H1 (cell line): ENCODE measurements at regions not wholly inside any gene's neighbourhood (a gene's known extent, or its start where the extent isn't known, plus 50 kb on each side); places are given as distances from the start of the nearest gene placed in this dataset.

ENCODE experiments used
- CTCF ChIA-PET: fragments of 300-600 bp; sonication (Branson Sonifier 250); formaldehyde crosslinking; loops from one replicate; lab custom pipeline; 2021; ENCODE audit not compliant: partially characterized antibody; lab: Charles Lee
- POLR2A ChIA-PET: fragments of 300-600 bp; sonication (Branson Sonifier 250); formaldehyde crosslinking; loops from one replicate; lab custom pipeline; 2021; ENCODE audit warnings: inconsistent platforms; ENCODE audit not compliant: partially characterized antibody; lab: Charles Lee
- DNase-seq, 2 experiments: peaks; one replicate each; pipeline versions ENCODE4 v3.0.0 to v3.0.0-alpha.2; 2010 to 2022; ENCODE audit warnings: low spot score in 2 of 2, low read depth in 1 of 2, mixed read lengths in 1 of 2
- FAIRE-seq: peaks from 2 replicates; lab custom pipeline; 2011; peaks lifted over from hg19 to GRCh38; lab: Jason Lieb, UNC
- H2AFZ ChIP-seq: 2 replicates; pipeline ENCODE4 v1.8.1; 2012; ENCODE audit warnings: low read length, inconsistent platforms
- H2AK5ac ChIP-seq: 2 replicates; pipeline ENCODE4 v1.6.1; 2013; ENCODE audit warnings: low read depth, low read length
- H2BK120ac ChIP-seq: replicated peaks from 2 replicates; pipeline ENCODE3; 2013; ENCODE audit warnings: low read depth, low read length, inconsistent platforms
- H2BK12ac ChIP-seq: 2 replicates; pipeline ENCODE4 v1.6.1; 2013; ENCODE audit warnings: low read depth, low read length
- H2BK15ac ChIP-seq: 2 replicates; pipeline ENCODE4 v1.6.1; 2013; ENCODE audit warnings: low read length
- H2BK20ac ChIP-seq: 2 replicates; pipeline ENCODE4 v1.6.1; 2013; ENCODE audit warnings: low read length
- H2BK5ac ChIP-seq: 2 replicates; pipeline ENCODE4 v1.6.1; 2013; ENCODE audit warnings: low read depth, low read length
- H3K14ac ChIP-seq: 2 replicates; pipeline ENCODE4 v1.6.1; 2013; ENCODE audit warnings: inconsistent platforms; ENCODE audit not compliant: insufficient read length
- H3K18ac ChIP-seq: 2 replicates; pipeline ENCODE4 v1.6.1; 2013; ENCODE audit warnings: low read length; ENCODE audit errors: extremely low read depth
- H3K23ac ChIP-seq: 2 replicates; pipeline ENCODE4 v1.6.1; 2013; ENCODE audit warnings: inconsistent platforms; ENCODE audit not compliant: insufficient read length
- H3K23me2 ChIP-seq: 2 replicates; pipeline ENCODE4 v1.6.1; 2013; ENCODE audit warnings: low read depth, low read length
- H3K27ac ChIP-seq: 2 replicates; pipeline ENCODE4 v1.6.1; 2011; ENCODE audit warnings: low read depth, low read length, inconsistent platforms
- H3K27me3 ChIP-seq, 4 experiments: replicated peaks in 1 of 4; 1 replicate in 1 of 4; 2 replicates in 3 of 4; pipeline versions ENCODE4 v1.6.1 to v1.8.1; 2011 to 2013; ENCODE audit warnings: low read length in 3 of 4, mild to moderate bottlenecking in 3 of 4, inconsistent platforms in 2 of 4, mixed read lengths in 2 of 4, moderate library complexity in 1 of 4; ENCODE audit not compliant: control insufficient read depth in 3 of 4, insufficient read depth in 3 of 4; ENCODE audit errors: extremely low read depth in 1 of 4
- H3K36me3 ChIP-seq, 4 experiments: 2 replicates each; pipeline versions ENCODE4 v1.6.1 to v1.8.1; 2011 to 2013; ENCODE audit warnings: mild to moderate bottlenecking in 4 of 4, low read length in 3 of 4, moderate library complexity in 2 of 4, control low read depth in 1 of 4, inconsistent platforms in 1 of 4; ENCODE audit not compliant: insufficient read depth in 4 of 4, control insufficient read depth in 2 of 4
- H3K4ac ChIP-seq: replicated peaks from 2 replicates; pipeline ENCODE3; 2013; ENCODE audit warnings: low read length, low read depth, mixed read lengths, inconsistent platforms; ENCODE audit not compliant: insufficient read length
- H3K4me1 ChIP-seq, 4 experiments: replicated peaks in 1 of 4; 1 replicate in 1 of 4; 2 replicates in 3 of 4; pipeline versions ENCODE4 v1.6.1 to v1.8.1; 2011 to 2013; ENCODE audit warnings: low read length in 3 of 4, inconsistent platforms in 2 of 4, mixed read lengths in 1 of 4; ENCODE audit not compliant: insufficient read depth in 4 of 4, control insufficient read depth in 3 of 4
- H3K4me2 ChIP-seq, 2 experiments: 2 replicates each; pipeline versions ENCODE4 v1.6.1 to v1.8.1; 2011 to 2013; ENCODE audit warnings: low read depth in 2 of 2, low read length in 2 of 2, control low read depth in 1 of 2, inconsistent platforms in 1 of 2, mild to moderate bottlenecking in 1 of 2; ENCODE audit not compliant: insufficient read depth in 1 of 2
- H3K4me3 ChIP-seq, 4 experiments: fragments of 200-600, 300-600 bp in 1 of 4; sonication (generic), shearing (Covaris generic), sonication (Bioruptor Twin) in 1 of 4; 2 replicates each; pipeline versions ENCODE4 v1.5.1 to v1.8.1; 2011 to 2016; ENCODE audit warnings: low read length in 4 of 4, low read depth in 3 of 4, control low read depth in 2 of 4, inconsistent platforms in 2 of 4, mild to moderate bottlenecking in 2 of 4, mixed read lengths in 1 of 4, moderate library complexity in 1 of 4; ENCODE audit not compliant: insufficient read depth in 2 of 4; ENCODE audit errors: extremely low read depth in 1 of 4
- H3K56ac ChIP-seq: replicated peaks from 2 replicates; pipeline ENCODE3; 2013; ENCODE audit warnings: low read depth, mild to moderate bottlenecking, mixed read lengths, low read length, inconsistent platforms; ENCODE audit not compliant: insufficient read length
- H3K79me1 ChIP-seq: 2 replicates; pipeline ENCODE4 v1.6.1; 2013; ENCODE audit warnings: low read depth, low read length, control low read depth
- H3K79me2 ChIP-seq, 2 experiments: 2 replicates each; pipeline versions ENCODE4 v1.6.1 to v1.8.1; 2012 to 2013; ENCODE audit warnings: low read length in 2 of 2, mild to moderate bottlenecking in 2 of 2, inconsistent platforms in 1 of 2; ENCODE audit not compliant: insufficient read depth in 2 of 2, control insufficient read depth in 1 of 2
- H3K9ac ChIP-seq, 4 experiments: replicated peaks in 1 of 4; 1 replicate in 1 of 4; 2 replicates in 3 of 4; pipeline versions ENCODE4 v1.6.1 to v1.8.1; 2011 to 2013; ENCODE audit warnings: low read depth in 3 of 4, low read length in 3 of 4, control low read depth in 2 of 4, mild to moderate bottlenecking in 2 of 4, moderate library complexity in 2 of 4, inconsistent platforms in 1 of 4; ENCODE audit errors: extremely low read depth in 1 of 4
- H3K9me3 ChIP-seq, 2 experiments: 2 replicates each; pipeline versions ENCODE4 v1.6.1 to v1.8.1; 2012 to 2013; ENCODE audit warnings: mild to moderate bottlenecking in 2 of 2, moderate library complexity in 2 of 2, control low read depth in 1 of 2, inconsistent platforms in 1 of 2, low read depth in 1 of 2, low read length in 1 of 2, mixed read lengths in 1 of 2; ENCODE audit not compliant: insufficient read depth in 2 of 2
- H4K20me1 ChIP-seq, 2 experiments: replicated peaks in 1 of 2; 2 replicates each; pipeline versions ENCODE3 to v1.8.1; 2011 to 2013; ENCODE audit warnings: inconsistent platforms in 2 of 2, low read length in 2 of 2, mild to moderate bottlenecking in 1 of 2; ENCODE audit not compliant: insufficient read depth in 2 of 2, control insufficient read depth in 1 of 2
- H4K5ac ChIP-seq: 2 replicates; pipeline ENCODE4 v1.6.1; 2013; ENCODE audit warnings: low read length, low read depth, mixed read lengths, inconsistent platforms; ENCODE audit not compliant: insufficient read length
- H4K8ac ChIP-seq: 2 replicates; pipeline ENCODE4 v1.8.0; 2013; ENCODE audit warnings: mild to moderate bottlenecking, moderate library complexity, low read length, inconsistent platforms; ENCODE audit not compliant: insufficient read depth; ENCODE audit errors: extremely low read depth
- H4K91ac ChIP-seq: replicated peaks from 2 replicates; pipeline ENCODE3; 2013; ENCODE audit warnings: low read length, mixed read lengths, inconsistent platforms; ENCODE audit not compliant: insufficient read length
- CBX8 ChIP-seq: fragments of 300-800, 300-1000 bp; sonication (generic); IDR thresholded peaks from 2 replicates; pipeline ENCODE4 v1.7.1; 2016; ENCODE audit warnings: low read depth, low read length, borderline replicate concordance
- GTF2F1 ChIP-seq: IDR thresholded peaks from 2 replicates; pipeline ENCODE4 v1.6.1; 2012; ENCODE audit warnings: low read depth, low read length, improper control_type of control experiment, borderline replicate concordance
- JUN ChIP-seq: IDR thresholded peaks from 2 replicates; pipeline ENCODE4 v1.6.1; 2011; ENCODE audit warnings: low read depth, mild to moderate bottlenecking, improper control_type of control experiment, low read length
- JUND ChIP-seq: IDR thresholded peaks from 2 replicates; pipeline ENCODE4 v1.6.1; 2011; ENCODE audit warnings: mild to moderate bottlenecking, improper control_type of control experiment, low read length
- NRF1 ChIP-seq: IDR thresholded peaks from 2 replicates; pipeline ENCODE4 v1.6.1; 2011; ENCODE audit warnings: mild to moderate bottlenecking, low read depth, low read length, improper control_type of control experiment
- RNF2 ChIP-seq: fragments of 200-900, 300-1000 bp; sonication (generic); IDR thresholded peaks from 2 replicates; pipeline ENCODE4 v1.7.1; 2016; ENCODE audit warnings: borderline replicate concordance, low read depth, mild to moderate bottlenecking, antibody characterized with exemption, low read length; ENCODE audit not compliant: poor library complexity, severe bottlenecking; ENCODE audit errors: missing control alignments
- SIN3A ChIP-seq, 2 experiments: IDR thresholded peaks in 1 of 2; conservative IDR thresholded peaks in 1 of 2; 2 replicates each; pipeline ENCODE4 v1.6.1; 2011 to 2012; ENCODE audit warnings: low read length in 2 of 2, improper control_type of control experiment in 1 of 2, low read depth in 1 of 2, mild to moderate bottlenecking in 1 of 2
- SIX5 ChIP-seq: IDR thresholded peaks from 2 replicates; pipeline ENCODE4 v1.6.1; 2011; ENCODE audit warnings: mild to moderate bottlenecking, low read depth, low read length
- WGBS, 2 experiments: shearing (Covaris generic) in 1 of 2; methylation state at CpG; one replicate each; pipeline versions ENCODE4 v1.1.6 to v1.1.7; 2013 to 2015; ENCODE audit warnings: low lambda C conversion rate in 2 of 2, mixed read lengths in 2 of 2, inconsistent platforms in 1 of 2, low coverage in 1 of 2, missing lambda C conversion rate in 1 of 2; ENCODE audit not compliant: insufficient replicate concordance in 2 of 2, insufficient coverage in 1 of 2, insufficient read length in 1 of 2; ENCODE audit errors: extremely low coverage in 1 of 2, missing lambda C conversion rate in 1 of 2; 5-methylcytosine and 5-hydroxymethylcytosine counted together
- TF ChIP-seq, protein P1 (sequence below): IDR thresholded peaks from 2 replicates; pipeline ENCODE4 v1.6.1; 2012; ENCODE audit warnings: low read length, inconsistent platforms
- TF ChIP-seq, protein P2 (sequence below): IDR thresholded peaks from 2 replicates; pipeline ENCODE4 v1.6.1; 2012; ENCODE audit warnings: inconsistent platforms

GRCh38 chr1:57500136-57500830 is 76.4 kb upstream of the DAB1 start:
- H3K4me3 ChIP-seq: no peak overlapping the region
- H2BK5ac ChIP-seq: no peak overlapping the region
- POLR2A ChIA-PET: interaction anchor here (1.0 kb wide), 1 partner anchor 100 kb away, joined by 4 read pairs; no protein-coding TSS in a partner anchor
- H3K27ac ChIP-seq: no peak overlapping the region
- H3K36me3 ChIP-seq: no peaks in the 10 kb centered on the region
- no peak overlapping the region for H3K4ac ChIP-seq
- CTCF ChIA-PET: interaction anchor here (1.0 to 1.5 kb wide), 6 partner anchors 10 to 270 kb away, joined by 3 to 6 read pairs (median 3); no protein-coding TSS in a partner anchor
- H2BK20ac ChIP-seq: no peak overlapping the region
- H3K27me3 ChIP-seq: no peaks in the 10 kb centered on the region
- H3K4me1 ChIP-seq: no peaks in the 10 kb centered on the region
- no peak overlapping the region for H3K14ac ChIP-seq
- H3K9me3 ChIP-seq: no peaks in the 10 kb centered on the region
- no peak for FAIRE-seq
- H2AFZ ChIP-seq: no peak overlapping the region
- no peak overlapping the region for H2BK15ac ChIP-seq
- H3K56ac ChIP-seq: no peak overlapping the region
- H2BK12ac ChIP-seq: no peak overlapping the region
- no peaks in the 10 kb centered on the region for H3K79me1 ChIP-seq
- H2AK5ac ChIP-seq: no peak overlapping the region
- no peak for DNase-seq
- WGBS, 2 experiments: 89% methylated on average over 6 of the region's 6 CpGs; no CpG with 5 or more reads in 1 of the 2 experiments
- no peaks in the 10 kb centered on the region for H3K23me2 ChIP-seq
- no peak overlapping the region for H3K9ac ChIP-seq
- no peak overlapping the region for H3K18ac ChIP-seq
- H3K4me2 ChIP-seq: no peak overlapping the region
- no peak overlapping the region for H4K8ac ChIP-seq
- H2BK120ac ChIP-seq: no peak overlapping the region
- no peak overlapping the region for H3K23ac ChIP-seq
- H4K20me1 ChIP-seq: no peaks in the 10 kb centered on the region
- no peak overlapping the region for H4K91ac ChIP-seq
- no peak overlapping the region for H4K5ac ChIP-seq
- no peaks in the 10 kb centered on the region for H3K79me2 ChIP-seq
- TF ChIP-seq SIN3A (conservative IDR thresholded peaks at IDR 0.05 in 1 of 2, IDR thresholded peaks at IDR 0.05 in 1 of 2; ENCODE audit: low read depth in 1 of 2, low read length in 2 of 2) (no peak), CBX8 (no peak), SIX5 (no peak), RNF2 (no peak), JUND (no peak), GTF2F1 (no peak), NRF1 (no peak), JUN (no peak)
- TF ChIP-seq, protein P1, sequence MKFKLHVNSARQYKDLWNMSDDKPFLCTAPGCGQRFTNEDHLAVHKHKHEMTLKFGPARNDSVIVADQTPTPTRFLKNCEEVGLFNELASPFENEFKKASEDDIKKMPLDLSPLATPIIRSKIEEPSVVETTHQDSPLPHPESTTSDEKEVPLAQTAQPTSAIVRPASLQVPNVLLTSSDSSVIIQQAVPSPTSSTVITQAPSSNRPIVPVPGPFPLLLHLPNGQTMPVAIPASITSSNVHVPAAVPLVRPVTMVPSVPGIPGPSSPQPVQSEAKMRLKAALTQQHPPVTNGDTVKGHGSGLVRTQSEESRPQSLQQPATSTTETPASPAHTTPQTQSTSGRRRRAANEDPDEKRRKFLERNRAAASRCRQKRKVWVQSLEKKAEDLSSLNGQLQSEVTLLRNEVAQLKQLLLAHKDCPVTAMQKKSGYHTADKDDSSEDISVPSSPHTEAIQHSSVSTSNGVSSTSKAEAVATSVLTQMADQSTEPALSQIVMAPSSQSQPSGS: no peak
- TF ChIP-seq, protein P2, sequence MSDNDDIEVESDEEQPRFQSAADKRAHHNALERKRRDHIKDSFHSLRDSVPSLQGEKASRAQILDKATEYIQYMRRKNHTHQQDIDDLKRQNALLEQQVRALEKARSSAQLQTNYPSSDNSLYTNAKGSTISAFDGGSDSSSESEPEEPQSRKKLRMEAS: no peak
